ENCODE measurements at regions not wholly inside any gene's neighbourhood (a gene's known extent, or its start where the extent isn't known, plus 50 kb on each side); places are given as distances from the start of the nearest gene placed in this dataset.

- no peak overlapping the region for H3K27ac ChIP-seq (ENCODE audit: low read depth in 2 of 2, low read length in 2 of 2)
- H3K9me3 ChIP-seq (ENCODE audit: control insufficient read depth in 2 of 3, insufficient read depth in 1 of 3, low read length in 3 of 3): no peaks in the 10 kb centered on the region
- H3K27me3 ChIP-seq (ENCODE audit: control insufficient read depth, insufficient read depth, low read length): no peaks in the 10 kb centered on the region
- FAIRE-seq (no peak), DNase-seq (no peak)
- intact Hi-C loops (cut with DNase I): no loop called here
- H3K9ac ChIP-seq (ENCODE audit: low read length in 3 of 3): no peak overlapping the region
- H3K4me1 ChIP-seq (ENCODE audit: control insufficient read depth in 2 of 3, insufficient read depth in 2 of 3, low read depth in 1 of 3, low read length in 3 of 3): no peaks in the 10 kb centered on the region
- no peak overlapping the region for H3K4me3 ChIP-seq (ENCODE audit: low read length in 3 of 3)
- H3K36me3 ChIP-seq (ENCODE audit: control insufficient read depth in 2 of 3, insufficient read depth in 3 of 3, low read length in 3 of 3): no peaks in the 10 kb centered on the region
- TF ChIP-seq CTCF (IDR thresholded peaks at IDR 0.05; ENCODE audit: borderline replicate concordance, extremely low read depth, insufficient read depth): no peak
Observed at GRCh38 chr3:147854542-147854941, 445.4 kb downstream of the ZIC1 start.

DNA sequence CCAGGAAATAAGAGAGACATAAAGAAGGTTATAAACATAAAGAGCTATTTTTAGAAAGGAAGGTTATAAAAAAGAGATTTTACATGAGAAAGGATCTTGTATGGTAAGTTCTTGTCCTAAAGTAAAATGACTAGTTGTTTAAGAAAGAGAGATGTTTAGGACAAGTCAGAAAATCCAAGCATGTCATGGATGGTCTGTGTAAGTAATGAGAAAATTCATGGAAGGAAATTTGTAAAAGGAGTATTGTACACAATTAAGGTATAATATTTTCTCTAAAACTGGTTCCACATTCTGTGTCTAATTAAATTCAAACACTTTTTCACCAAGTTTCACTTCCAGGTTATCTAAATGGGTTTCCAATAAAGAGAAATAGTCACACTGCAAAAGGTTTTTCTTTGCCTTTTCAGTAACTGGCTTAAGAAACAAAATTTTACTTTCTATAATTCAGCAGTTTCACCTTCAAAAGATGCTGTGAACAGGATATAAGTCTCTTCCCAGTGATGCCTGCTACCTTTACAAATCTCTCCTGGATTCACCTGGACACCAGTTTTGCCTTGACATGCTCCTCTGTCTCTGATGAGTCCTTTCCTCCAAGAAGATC lies 455.7 kb downstream of the ZIC1 start:
- TF ChIP-seq CTCF (IDR thresholded peaks at IDR 0.05; ENCODE audit: borderline replicate concordance, extremely low read depth, insufficient read depth): no peak
- intact Hi-C loops (cut with DNase I): no loop called here
- H3K9me3 ChIP-seq (ENCODE audit: control insufficient read depth in 2 of 3, insufficient read depth in 1 of 3, low read length in 3 of 3): peaks cover 0 to 6% (median 0%) of the 10 kb centered on the region in 3 donors
- no peaks in the 10 kb centered on the region for H3K36me3 ChIP-seq (ENCODE audit: control insufficient read depth in 2 of 3, insufficient read depth in 3 of 3, low read length in 3 of 3)
- H3K9ac ChIP-seq (ENCODE audit: low read length in 3 of 3): no peak overlapping the region
- H3K27ac ChIP-seq (ENCODE audit: low read depth in 2 of 2, low read length in 2 of 2): no peak overlapping the region
- H3K27me3 ChIP-seq (ENCODE audit: control insufficient read depth, insufficient read depth, low read length): no peaks in the 10 kb centered on the region
- no peaks in the 10 kb centered on the region for H3K4me1 ChIP-seq (ENCODE audit: control insufficient read depth in 2 of 3, insufficient read depth in 2 of 3, low read depth in 1 of 3, low read length in 3 of 3)
- H3K4me3 ChIP-seq (ENCODE audit: low read length in 3 of 3): no peak overlapping the region
- DNase-seq (no peak), FAIRE-seq (no peak)

DNA sequence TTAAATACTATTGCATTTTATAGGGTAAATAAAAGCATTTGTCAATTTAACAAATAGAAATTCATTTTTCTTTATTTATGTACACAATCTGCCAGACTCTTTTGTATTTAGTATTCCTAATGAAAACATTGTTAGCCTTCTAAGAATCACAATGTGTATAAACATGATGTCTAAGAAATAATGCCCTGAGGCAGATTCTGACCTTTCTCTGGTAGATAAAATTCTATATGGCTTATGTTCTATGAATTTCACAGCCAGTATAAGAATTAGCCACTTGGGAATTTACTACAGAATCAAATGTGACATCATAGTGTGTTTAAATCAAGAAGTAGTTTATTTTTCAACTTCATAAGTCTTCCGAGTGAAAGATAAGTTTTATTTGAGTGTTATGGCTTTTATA lies 457.4 kb downstream of the ZIC1 start:
- Histone ChIP-seq H3K4me3 (ENCODE audit: low read length in 3 of 3) (no peak overlapping the region), H3K9me3 (ENCODE audit: control insufficient read depth in 2 of 3, insufficient read depth in 1 of 3, low read length in 3 of 3) (peaks cover 0 to 6% (median 0%) of the 10 kb centered on the region in 3 donors), H3K27me3 (ENCODE audit: control insufficient read depth, insufficient read depth, low read length) (no peaks in the 10 kb centered on the region), H3K4me1 (ENCODE audit: control insufficient read depth in 2 of 3, insufficient read depth in 2 of 3, low read depth in 1 of 3, low read length in 3 of 3) (no peaks in the 10 kb centered on the region), H3K27ac (ENCODE audit: low read depth in 2 of 2, low read length in 2 of 2) (no peak overlapping the region), H3K9ac (ENCODE audit: low read length in 3 of 3) (no peak overlapping the region), H3K36me3 (ENCODE audit: control insufficient read depth in 2 of 3, insufficient read depth in 3 of 3, low read length in 3 of 3) (no peaks in the 10 kb centered on the region)
- no peak for TF ChIP-seq CTCF (IDR thresholded peaks at IDR 0.05; ENCODE audit: borderline replicate concordance, extremely low read depth, insufficient read depth)
- intact Hi-C loops (cut with DNase I): no loop called here
- no peak for DNase-seq
- no peak for FAIRE-seq

DNA sequence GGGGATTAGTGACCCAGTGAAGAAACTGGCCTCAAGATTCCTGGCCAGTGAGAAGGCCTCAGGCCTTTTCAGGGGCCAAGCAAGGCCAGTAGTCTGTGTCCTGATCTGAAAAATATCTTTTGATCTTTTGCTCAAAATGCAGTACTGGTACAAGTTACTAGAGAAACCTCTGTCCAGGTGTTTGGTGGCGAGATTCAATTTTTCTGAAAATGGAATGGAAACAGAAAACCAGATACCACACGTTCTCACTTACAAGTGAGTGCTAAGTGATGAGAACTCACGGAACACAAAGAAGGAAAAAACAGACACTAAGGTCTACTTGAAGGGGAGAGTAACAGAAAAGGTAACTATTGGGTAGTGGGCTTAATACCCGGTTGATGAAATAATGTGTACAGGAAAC lies 463.4 kb downstream of the ZIC1 start:
- Histone ChIP-seq H3K36me3 (ENCODE audit: control insufficient read depth in 2 of 3, insufficient read depth in 3 of 3, low read length in 3 of 3) (no peaks in the 10 kb centered on the region), H3K27ac (ENCODE audit: low read depth in 2 of 2, low read length in 2 of 2) (no peak overlapping the region), H3K4me1 (ENCODE audit: control insufficient read depth in 2 of 3, insufficient read depth in 2 of 3, low read depth in 1 of 3, low read length in 3 of 3) (no peaks in the 10 kb centered on the region), H3K9me3 (ENCODE audit: control insufficient read depth in 2 of 3, insufficient read depth in 1 of 3, low read length in 3 of 3) (no peaks in the 10 kb centered on the region), H3K4me3 (ENCODE audit: low read length in 3 of 3) (no peak overlapping the region), H3K9ac (ENCODE audit: low read length in 3 of 3) (no peak overlapping the region), H3K27me3 (ENCODE audit: control insufficient read depth, insufficient read depth, low read length) (no peaks in the 10 kb centered on the region)
- no peak for TF ChIP-seq CTCF (IDR thresholded peaks at IDR 0.05; ENCODE audit: borderline replicate concordance, extremely low read depth, insufficient read depth)
- DNase-seq (no peak), FAIRE-seq (no peak)
- intact Hi-C loops (cut with DNase I): no loop called here
